ENCODE measurements at regions not wholly inside any gene's neighbourhood (a gene's known extent, or its start where the extent isn't known, plus 50 kb on each side); places are given as distances from the start of the nearest gene placed in this dataset.
A peak's percentile ranks its signal among the peaks of the same experiment; 100 is the strongest.

DNA sequence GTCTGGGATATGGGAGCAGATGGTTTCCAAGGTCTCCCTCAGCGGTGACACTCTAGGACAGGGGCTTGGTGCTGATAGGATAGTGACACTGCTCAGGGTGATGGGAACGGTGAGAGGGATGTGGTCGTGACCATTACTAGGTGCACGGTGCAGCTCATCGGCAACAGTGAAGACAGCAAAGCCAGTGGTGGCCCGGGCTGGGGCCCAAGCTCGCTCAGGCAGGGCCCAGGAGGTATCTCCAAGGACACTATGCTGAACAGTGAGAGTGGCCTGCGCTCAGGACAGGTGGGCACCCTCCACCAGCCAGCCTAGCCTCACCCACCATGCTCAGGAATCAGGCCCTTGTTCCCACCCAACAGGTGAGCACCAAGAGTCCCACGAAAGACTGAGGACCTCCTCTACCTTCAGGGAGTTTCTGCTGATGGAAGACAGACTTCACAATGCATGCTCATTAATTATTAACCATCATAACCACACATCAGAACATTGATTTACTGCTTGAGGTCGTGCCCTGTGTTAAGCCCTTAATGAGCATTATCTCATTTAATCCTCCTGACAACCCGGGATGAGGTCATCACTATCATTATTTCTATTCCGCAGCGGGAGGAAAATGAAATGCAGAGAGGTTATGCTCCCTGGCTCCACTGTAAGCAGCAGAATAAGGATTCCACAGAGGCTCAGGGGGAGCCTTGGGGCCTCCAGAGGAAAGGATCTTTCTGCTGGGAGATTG lies 269.4 kb downstream of the UACA start:
- TF ChIP-seq, protein P1, sequence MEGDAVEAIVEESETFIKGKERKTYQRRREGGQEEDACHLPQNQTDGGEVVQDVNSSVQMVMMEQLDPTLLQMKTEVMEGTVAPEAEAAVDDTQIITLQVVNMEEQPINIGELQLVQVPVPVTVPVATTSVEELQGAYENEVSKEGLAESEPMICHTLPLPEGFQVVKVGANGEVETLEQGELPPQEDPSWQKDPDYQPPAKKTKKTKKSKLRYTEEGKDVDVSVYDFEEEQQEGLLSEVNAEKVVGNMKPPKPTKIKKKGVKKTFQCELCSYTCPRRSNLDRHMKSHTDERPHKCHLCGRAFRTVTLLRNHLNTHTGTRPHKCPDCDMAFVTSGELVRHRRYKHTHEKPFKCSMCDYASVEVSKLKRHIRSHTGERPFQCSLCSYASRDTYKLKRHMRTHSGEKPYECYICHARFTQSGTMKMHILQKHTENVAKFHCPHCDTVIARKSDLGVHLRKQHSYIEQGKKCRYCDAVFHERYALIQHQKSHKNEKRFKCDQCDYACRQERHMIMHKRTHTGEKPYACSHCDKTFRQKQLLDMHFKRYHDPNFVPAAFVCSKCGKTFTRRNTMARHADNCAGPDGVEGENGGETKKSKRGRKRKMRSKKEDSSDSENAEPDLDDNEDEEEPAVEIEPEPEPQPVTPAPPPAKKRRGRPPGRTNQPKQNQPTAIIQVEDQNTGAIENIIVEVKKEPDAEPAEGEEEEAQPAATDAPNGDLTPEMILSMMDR (IDR thresholded peaks at IDR 0.05; ENCODE audit: insufficient read depth, low read depth, low read length, missing control alignments), result no peak
- no peak overlapping the region for H3K4me3 ChIP-seq (ENCODE audit: low read length)
- peak; percentile 47 for DNase-seq (ENCODE audit: low read depth)

DNA sequence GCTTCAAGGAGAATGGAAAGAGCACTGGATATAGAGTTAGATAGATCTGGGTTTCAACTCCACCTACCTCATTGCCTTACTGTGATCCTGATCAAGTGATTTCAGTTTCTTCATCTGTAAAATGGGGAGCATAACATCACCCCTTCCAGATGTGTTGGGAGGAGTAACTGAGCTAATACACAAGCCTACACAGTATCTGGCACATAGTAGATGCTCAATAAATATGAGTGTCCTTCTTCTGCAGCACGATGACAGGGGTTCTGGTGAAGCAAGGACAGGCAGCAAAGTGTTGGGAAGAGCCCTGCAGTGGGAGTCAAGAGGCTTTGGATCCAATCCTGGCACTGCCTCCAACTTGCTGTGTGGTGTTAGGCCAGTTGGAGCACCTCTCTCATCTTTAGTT lies 270.0 kb downstream of the UACA start:
- H3K4me3 ChIP-seq (ENCODE audit: low read length), result no peak overlapping the region
- DNase-seq (ENCODE audit: low read depth), result no peak
- TF ChIP-seq, protein P1 (IDR thresholded peaks at IDR 0.05; ENCODE audit: insufficient read depth, low read depth, low read length, missing control alignments), result no peak

DNA sequence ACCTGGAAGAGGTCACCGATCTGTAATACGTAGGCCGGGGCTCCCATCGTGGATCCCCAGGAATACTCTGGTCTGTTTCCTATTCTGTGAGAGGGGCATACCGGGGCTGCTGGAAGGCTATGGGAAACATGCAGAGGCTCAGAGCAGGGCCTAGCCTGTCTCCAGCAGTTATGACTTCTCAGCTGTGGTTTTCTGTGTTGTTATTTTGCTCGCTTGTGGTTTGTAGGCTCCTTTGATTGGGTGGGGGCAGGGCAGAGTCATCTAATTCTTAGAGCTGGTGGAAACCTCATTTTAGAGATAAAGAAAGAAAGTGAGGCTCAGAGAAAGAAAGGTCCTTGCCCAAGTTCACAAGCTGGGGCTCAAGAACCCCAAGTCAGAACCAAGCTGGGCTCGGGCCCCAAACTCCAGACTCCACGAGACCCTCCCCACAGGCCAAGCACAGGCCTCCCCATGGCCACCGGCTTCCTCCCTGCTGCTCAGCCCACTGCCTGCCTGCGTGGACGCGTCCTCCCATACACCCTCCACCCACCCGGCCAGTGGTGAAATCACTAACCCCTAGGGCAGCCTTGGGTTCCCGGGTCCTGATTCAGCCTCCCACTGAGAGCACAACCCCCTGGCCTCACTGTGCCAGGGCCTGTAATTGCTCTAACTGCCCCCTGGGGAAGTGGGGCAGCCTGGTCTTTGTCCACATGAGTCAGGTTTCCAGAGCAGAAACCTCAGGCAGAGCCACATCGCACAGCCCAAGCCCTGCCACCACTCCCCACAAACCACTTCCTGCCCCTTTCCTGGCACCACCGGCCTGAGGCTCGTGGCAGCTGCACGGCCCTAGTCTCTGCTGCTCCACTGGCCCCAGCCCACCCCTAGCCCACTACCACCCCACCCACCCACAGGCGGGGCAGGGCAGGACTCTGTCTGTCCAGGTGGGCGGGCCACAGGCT lies 270.8 kb downstream of the UACA start:
- DNase-seq (ENCODE audit: low read depth), result peak; percentile 83
- TF ChIP-seq, protein P1 (IDR thresholded peaks at IDR 0.05; ENCODE audit: insufficient read depth, low read depth, low read length, missing control alignments), result peak; percentile 12
- no peak overlapping the region for H3K4me3 ChIP-seq (ENCODE audit: low read length)

DNA sequence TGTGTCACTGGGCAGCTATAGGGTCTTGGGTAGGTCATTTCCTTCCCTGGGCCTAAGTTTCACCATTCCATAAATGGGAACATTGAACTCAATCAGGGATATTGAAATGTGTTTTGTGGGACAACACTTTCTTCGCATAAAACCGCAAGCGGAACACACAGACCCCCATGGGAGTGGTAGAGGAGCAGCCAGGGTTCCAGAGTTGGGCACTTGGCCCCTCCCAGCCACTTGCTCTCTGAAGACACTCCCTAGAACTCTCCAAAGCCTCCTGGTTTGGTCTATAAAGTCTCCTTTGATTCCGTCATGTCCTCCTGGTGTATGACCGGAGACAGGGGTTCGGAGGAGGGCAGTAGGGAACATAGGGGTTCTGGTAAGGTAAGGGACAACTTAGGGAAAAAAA lies 271.7 kb downstream of the UACA start:
- DNase-seq (ENCODE audit: low read depth), result no peak
- no peak overlapping the region for H3K4me3 ChIP-seq (ENCODE audit: low read length)
- TF ChIP-seq, protein P1 (IDR thresholded peaks at IDR 0.05; ENCODE audit: insufficient read depth, low read depth, low read length, missing control alignments), result no peak

DNA sequence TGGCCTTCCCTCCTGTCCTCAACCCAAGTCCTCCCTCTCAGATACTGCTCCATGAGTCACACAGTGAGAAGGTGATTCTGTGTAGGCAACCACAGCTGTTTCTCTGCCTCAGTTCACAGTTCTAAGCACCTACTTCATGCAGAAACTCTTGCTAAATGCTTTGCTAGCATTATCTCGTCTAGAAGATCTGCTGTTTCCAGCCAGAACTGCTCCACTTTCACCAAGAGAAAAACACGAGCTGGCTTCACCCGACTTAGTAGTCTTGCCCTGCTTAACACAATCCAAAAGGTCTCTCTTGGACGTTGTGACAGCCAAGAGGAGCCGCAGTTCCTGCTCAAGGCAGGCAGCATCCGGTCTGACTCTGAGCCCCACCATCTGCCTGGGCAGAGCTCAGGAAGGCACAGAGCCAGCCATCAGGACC lies 272.1 kb downstream of the UACA start:
- TF ChIP-seq, protein P1 (IDR thresholded peaks at IDR 0.05; ENCODE audit: insufficient read depth, low read depth, low read length, missing control alignments), result no peak
- no peak overlapping the region for H3K4me3 ChIP-seq (ENCODE audit: low read length)

DNA sequence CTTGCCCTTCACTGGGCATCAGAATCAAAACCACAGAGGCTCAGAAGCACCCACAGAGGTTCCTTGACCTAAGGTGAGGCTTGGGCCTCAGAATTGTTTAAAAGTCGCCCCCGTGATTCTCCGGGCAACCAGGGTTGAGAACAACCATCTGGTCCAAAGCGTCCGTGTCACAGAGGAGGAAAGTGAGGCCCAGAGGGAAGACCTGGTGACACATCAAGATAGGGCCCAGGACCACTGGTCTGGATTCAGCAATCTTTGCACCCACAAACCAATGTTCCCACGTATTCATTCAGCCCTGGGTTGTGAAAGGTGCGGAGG lies 272.6 kb downstream of the UACA start:
- TF ChIP-seq, protein P1 (IDR thresholded peaks at IDR 0.05; ENCODE audit: insufficient read depth, low read depth, low read length, missing control alignments), result no peak
- H3K4me3 ChIP-seq (ENCODE audit: low read length), result no peak overlapping the region
- no peak for DNase-seq (ENCODE audit: low read depth)

More for the DNA sequence above, 272.1 kb downstream of the UACA start:
- no peak for DNase-seq (ENCODE audit: low read depth)

All from epithelial cell of esophagus (primary cell).